DND-41 (cell line): ENCODE measurements at regions not wholly inside any gene's neighbourhood (a gene's known extent, or its start where the extent isn't known, plus 50 kb on each side); places are given as distances from the start of the nearest gene placed in this dataset.

Experiments used
- CTCF ChIP-seq: IDR thresholded peaks from 2 replicates; pipeline ENCODE4 v1.5.1; 2012; ENCODE audit warnings: borderline replicate concordance, low read length, moderate library complexity, mild to moderate bottlenecking; ENCODE audit not compliant: poor library complexity, severe bottlenecking; ENCODE audit errors: extremely low read depth
- EZH2 ChIP-seq: IDR thresholded peaks from 3 replicates; pipeline ENCODE4 v1.6.1; 2012; ENCODE audit warnings: borderline replicate concordance, low read depth, mild to moderate bottlenecking, moderate library complexity, low read length, inconsistent platforms; ENCODE audit not compliant: severe bottlenecking

GRCh38 chr2:52253416-52253980 lies 1221.6 kb upstream of the NRXN1 start:
- TF ChIP-seq CTCF, result no peak
- TF ChIP-seq EZH2, result no peak
